NT2/D1 (cell line): ENCODE measurements at regions not wholly inside any gene's neighbourhood (a gene's known extent, or its start where the extent isn't known, plus 50 kb on each side); places are given as distances from the start of the nearest gene placed in this dataset.
A peak's percentile ranks its signal among the peaks of the same experiment; 100 is the strongest.
"Not testable (repeated sequence)": the region's sequence is repeated elsewhere in the genome, so short reads cannot be mapped to it uniquely, and the experiment has no call there.

Experiments used
- DNase-seq: peaks from one replicate; pipeline ENCODE4 v3.0.0-alpha.2; 2011; ENCODE audit warnings: low read depth, low spot score
- H3K27me3 ChIP-seq: 2 replicates; pipeline ENCODE4 v1.6.0; 2011; ENCODE audit warnings: mild to moderate bottlenecking; ENCODE audit not compliant: insufficient read length, insufficient read depth
- H3K36me3 ChIP-seq: 2 replicates; pipeline ENCODE4 v1.6.1; 2011; ENCODE audit warnings: mild to moderate bottlenecking, low read length, mixed read lengths; ENCODE audit not compliant: insufficient read depth, insufficient read length
- H3K4me1 ChIP-seq: 2 replicates; pipeline ENCODE4 v1.5.1; 2011; ENCODE audit not compliant: insufficient read depth, insufficient read length
- H3K4me3 ChIP-seq: 2 replicates; pipeline ENCODE4 v1.5.1; 2011; ENCODE audit warnings: low read depth; ENCODE audit not compliant: insufficient read length
- H3K9ac ChIP-seq: 2 replicates; pipeline ENCODE4 v1.6.0; 2011; ENCODE audit warnings: low read depth; ENCODE audit not compliant: insufficient read length
- H3K9me3 ChIP-seq: 2 replicates; pipeline ENCODE4 v1.5.1; 2011; ENCODE audit warnings: mild to moderate bottlenecking, low read length; ENCODE audit not compliant: insufficient read depth
- SUZ12 ChIP-seq: IDR thresholded peaks from 2 replicates; pipeline ENCODE4 v1.6.1; 2011; ENCODE audit not compliant: insufficient read length, insufficient read depth; ENCODE audit errors: extremely low read depth
- YY1 ChIP-seq: IDR thresholded peaks from 2 replicates; pipeline ENCODE4 v1.6.1; 2011; ENCODE audit not compliant: insufficient read length, insufficient read depth
- ZNF274 ChIP-seq: IDR thresholded peaks from 2 replicates; pipeline ENCODE4 v1.6.1; 2011; ENCODE audit warnings: mild to moderate bottlenecking, low read depth, low read length

GRCh38 chr7:146057958-146058357, 58.6 kb upstream of the CNTNAP2 start:
- TF ChIP-seq SUZ12 (no peak), ZNF274 (no peak), YY1 (no peak)
- Histone ChIP-seq H3K36me3 (no peaks in the 10 kb centered on the region), H3K27me3 (no peaks in the 10 kb centered on the region), H3K9ac (no peak overlapping the region), H3K4me3 (no peak overlapping the region), H3K4me1 (no peaks in the 10 kb centered on the region), H3K9me3 (no peaks in the 10 kb centered on the region)
- DNase-seq, result no peak

- no peaks in the 10 kb centered on the region for H3K9me3 ChIP-seq
- no peaks in the 10 kb centered on the region for H3K4me1 ChIP-seq
- TF ChIP-seq YY1 (no peak), ZNF274 (no peak), SUZ12 (no peak)
- no peak overlapping the region for H3K4me3 ChIP-seq
- no peaks in the 10 kb centered on the region for H3K36me3 ChIP-seq
- no peak overlapping the region for H3K9ac ChIP-seq
- no peaks in the 10 kb centered on the region for H3K27me3 ChIP-seq
- peak; percentile 5 for DNase-seq
Observed at GRCh38 chr7:146054909-146055308, 61.7 kb upstream of the CNTNAP2 start.

- Histone ChIP-seq H3K4me1 (no peaks in the 10 kb centered on the region), H3K9me3 (no peaks in the 10 kb centered on the region), H3K9ac (no peak overlapping the region), H3K4me3 (no peak overlapping the region), H3K27me3 (no peaks in the 10 kb centered on the region), H3K36me3 (no peaks in the 10 kb centered on the region)
- DNase-seq, result no peak
- TF ChIP-seq SUZ12 (no peak), YY1 (no peak), ZNF274 (no peak)
Observed at GRCh38 chr7:146053492-146053891, 63.1 kb upstream of the CNTNAP2 start.

DNA sequence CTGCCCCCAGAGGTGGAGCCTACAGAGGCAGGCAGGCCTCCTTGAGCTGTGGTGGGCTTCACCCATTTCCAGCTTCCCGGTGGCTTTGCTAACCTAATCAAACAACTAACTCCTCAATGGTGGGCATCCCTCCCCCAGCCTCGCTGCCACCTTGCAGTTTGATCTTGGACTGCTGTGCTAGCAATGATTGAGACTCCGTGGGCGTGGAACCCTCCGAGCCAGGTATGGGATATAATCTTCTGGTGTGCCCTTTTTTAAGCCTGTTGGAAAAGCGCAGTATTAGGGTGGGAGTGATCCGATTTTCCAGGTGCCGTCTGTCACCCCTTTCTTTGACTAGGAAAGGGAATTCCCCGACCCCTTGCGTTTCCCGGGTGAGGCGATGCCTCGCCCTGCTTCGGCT, 73.3 kb upstream of the CNTNAP2 start:
- H3K9me3 ChIP-seq, H3K36me3 ChIP-seq, H3K4me1 ChIP-seq, H3K9ac ChIP-seq, H3K27me3 ChIP-seq, H3K4me3 ChIP-seq, DNase-seq: not testable (repeated sequence)

DNA sequence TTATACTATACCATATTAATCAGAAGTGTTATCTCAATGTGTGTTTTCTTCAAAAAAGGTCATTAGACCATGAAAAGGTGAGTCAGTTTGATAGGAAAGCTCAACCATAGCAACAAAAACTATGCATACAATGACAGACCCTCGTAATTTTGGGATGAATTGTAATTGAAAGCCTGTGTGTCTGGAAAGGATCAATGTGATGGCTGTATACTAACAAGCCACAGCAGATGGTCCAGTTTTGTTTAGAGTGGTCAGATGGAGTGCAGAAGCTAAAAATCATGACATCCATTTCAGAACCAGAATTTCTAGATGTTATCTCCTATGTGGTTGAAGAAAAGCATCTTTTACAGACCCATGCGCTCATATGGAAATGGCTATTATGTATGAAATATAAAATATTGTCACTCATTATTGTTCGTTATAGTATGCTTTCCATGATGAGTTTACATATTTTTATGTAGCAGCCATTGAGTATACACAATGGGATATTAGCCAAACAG, 88.3 kb upstream of the CNTNAP2 start:
- no peak for DNase-seq
- no peaks in the 10 kb centered on the region for H3K9me3 ChIP-seq
- TF ChIP-seq ZNF274 (no peak), SUZ12 (no peak), YY1 (no peak)
- no peaks in the 10 kb centered on the region for H3K4me1 ChIP-seq
- H3K27me3 ChIP-seq, result no peaks in the 10 kb centered on the region
- H3K36me3 ChIP-seq, result no peaks in the 10 kb centered on the region
- H3K9ac ChIP-seq, result no peak overlapping the region
- no peak overlapping the region for H3K4me3 ChIP-seq

DNA sequence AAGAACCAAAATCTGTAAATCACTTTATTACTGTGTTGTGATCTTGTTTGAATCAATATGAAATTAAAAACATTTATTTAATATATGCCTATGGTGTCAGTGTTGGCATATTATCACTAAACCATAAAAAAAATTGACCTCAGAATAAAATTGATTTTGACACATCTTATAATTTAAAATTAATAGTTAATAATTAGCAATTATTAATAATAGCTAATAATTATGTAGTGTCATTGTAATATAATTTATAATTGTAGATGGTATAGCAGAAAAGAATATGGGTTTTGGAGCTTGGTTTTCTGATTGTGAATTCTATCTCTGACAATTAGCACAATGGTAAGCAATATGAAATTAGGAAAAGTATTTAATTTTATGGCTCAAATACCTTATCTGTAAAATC, 89.4 kb upstream of the CNTNAP2 start:
- no peak for TF ChIP-seq ZNF274
- no peak for TF ChIP-seq SUZ12
- no peak for TF ChIP-seq YY1

DNA sequence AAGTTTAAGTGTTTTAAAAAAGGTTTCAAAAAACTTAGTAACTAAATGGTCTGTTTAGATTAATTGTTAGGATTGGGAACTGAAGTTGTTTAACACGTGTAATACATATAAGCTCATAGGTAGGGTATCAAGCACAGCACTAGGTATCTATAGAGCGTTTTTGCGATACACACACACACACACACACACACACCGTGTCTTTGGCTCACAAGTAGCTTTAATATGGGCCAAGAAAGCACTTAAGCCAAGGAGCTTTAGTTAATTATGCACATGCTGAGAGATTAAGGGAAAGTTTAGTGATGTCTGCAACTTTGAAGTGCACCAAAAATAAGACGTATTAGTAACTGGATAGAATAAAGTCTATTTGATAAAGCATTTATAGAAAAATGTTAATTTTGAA, 93.8 kb upstream of the CNTNAP2 start:
- Histone ChIP-seq H3K9me3 (no peaks in the 10 kb centered on the region), H3K4me1 (no peaks in the 10 kb centered on the region), H3K9ac (no peak overlapping the region), H3K36me3 (no peaks in the 10 kb centered on the region), H3K4me3 (no peak overlapping the region), H3K27me3 (no peaks in the 10 kb centered on the region)
- no peak for DNase-seq
- no peak for TF ChIP-seq ZNF274
- TF ChIP-seq YY1, result no peak
- TF ChIP-seq SUZ12, result no peak

More for the DNA sequence above, 89.4 kb upstream of the CNTNAP2 start:
- Histone ChIP-seq H3K9ac (no peak overlapping the region), H3K9me3 (no peaks in the 10 kb centered on the region), H3K4me1 (no peaks in the 10 kb centered on the region), H3K27me3 (no peaks in the 10 kb centered on the region), H3K36me3 (no peaks in the 10 kb centered on the region), H3K4me3 (no peak overlapping the region)
- no peak for DNase-seq

DNA sequence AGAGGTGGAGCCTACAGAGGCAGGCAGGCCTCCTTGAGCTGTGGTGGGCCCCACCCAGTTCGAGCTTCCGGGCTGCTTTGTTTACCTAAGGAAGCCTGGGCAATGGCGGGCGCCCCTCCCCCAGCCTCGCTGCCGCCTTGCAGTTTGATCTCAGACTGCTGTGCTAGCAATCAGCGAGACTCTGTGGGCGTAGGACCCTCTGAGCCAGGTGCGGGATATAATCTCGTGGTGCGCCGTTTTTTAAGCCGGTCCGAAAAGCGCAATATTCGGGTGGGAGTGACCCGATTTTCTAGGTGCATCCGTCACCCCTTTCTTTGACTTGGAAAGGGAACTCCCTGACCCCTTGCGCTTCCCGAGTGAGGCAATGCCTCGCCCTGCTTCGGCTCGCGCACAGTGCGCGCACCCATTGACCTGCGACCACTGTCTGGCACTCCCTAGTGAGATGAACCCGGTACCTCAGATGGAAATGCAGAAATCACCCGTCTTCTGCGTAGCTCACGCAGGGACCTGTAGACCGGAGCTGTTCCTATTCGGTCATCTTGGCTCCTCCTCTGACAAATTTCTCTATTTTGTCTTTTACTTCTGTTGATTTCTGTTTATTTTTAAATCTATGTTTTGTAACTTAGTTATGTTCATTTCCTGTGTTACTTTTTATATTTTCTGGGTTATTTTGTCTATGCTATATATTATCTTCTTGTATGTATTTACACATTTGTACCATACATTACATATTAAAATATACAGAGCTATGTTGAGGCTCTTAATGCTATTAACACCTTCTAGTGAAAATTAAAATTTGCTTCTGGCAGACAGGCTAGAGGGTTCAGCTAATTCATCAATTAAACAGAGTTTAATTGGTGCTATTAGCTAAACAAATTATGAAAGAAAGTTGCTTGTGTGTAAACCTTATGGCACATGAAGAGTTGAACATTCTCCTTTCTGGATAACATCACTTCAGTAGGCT, 97.3 kb upstream of the CNTNAP2 start:
- H3K4me3 ChIP-seq, H3K36me3 ChIP-seq, H3K9me3 ChIP-seq, H3K4me1 ChIP-seq, H3K27me3 ChIP-seq, H3K9ac ChIP-seq, DNase-seq: not testable (repeated sequence)

DNA sequence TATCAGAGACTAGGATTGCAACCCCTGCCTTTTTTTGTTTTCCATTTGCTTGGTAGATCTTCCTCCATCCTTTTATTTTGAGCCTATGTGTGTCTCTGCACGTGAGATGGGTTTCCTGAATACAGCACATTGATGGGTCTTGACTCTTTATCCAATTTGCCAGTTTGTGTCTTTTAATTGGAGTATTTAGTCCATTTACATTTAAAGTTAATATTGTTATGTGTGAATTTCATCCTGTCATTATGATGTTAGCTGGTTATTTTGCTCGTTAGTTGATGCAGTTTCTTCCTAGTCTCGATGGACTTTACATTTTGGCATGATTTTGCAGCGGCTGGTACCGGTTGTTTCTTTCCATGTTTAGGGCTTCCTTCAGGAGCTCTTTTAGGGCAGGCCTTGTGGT, 99.2 kb upstream of the CNTNAP2 start:
- H3K9ac ChIP-seq, H3K9me3 ChIP-seq, H3K4me1 ChIP-seq, H3K27me3 ChIP-seq, H3K4me3 ChIP-seq, H3K36me3 ChIP-seq, DNase-seq: not testable (repeated sequence)

- H3K27me3 ChIP-seq, H3K9me3 ChIP-seq, DNase-seq, H3K4me3 ChIP-seq, H3K36me3 ChIP-seq, H3K9ac ChIP-seq, H3K4me1 ChIP-seq: not testable (repeated sequence)
Observed at GRCh38 chr7:146014154-146014553, 102.4 kb upstream of the CNTNAP2 start.
